Neural progenitor cell (in vitro differentiated cells): ENCODE measurements at regions not wholly inside any gene's neighbourhood (a gene's known extent, or its start where the extent isn't known, plus 50 kb on each side); places are given as distances from the start of the nearest gene placed in this dataset.

ENCODE experiments used
- CTCF ChIP-seq: fragments of 200-600 bp; sonication (generic); IDR thresholded peaks from 2 replicates; pipeline ENCODE4 v1.5.1; 2017; ENCODE audit warnings: antibody characterized with exemption, mild to moderate bottlenecking
- EZH2phosphoT487 ChIP-seq: fragments of 200-600 bp; sonication (generic); IDR thresholded peaks from 2 replicates; pipeline ENCODE4 v1.6.1; 2017; ENCODE audit warnings: antibody characterized with exemption

- TF ChIP-seq EZH2phosphoT487 (no peak), CTCF (no peak)
These were observed 1315.1 kb downstream of the SUCLG1 start for GRCh38 chr2:83143946-83144345.
